H1 (cell line): ENCODE measurements at regions not wholly inside any gene's neighbourhood (a gene's known extent, or its start where the extent isn't known, plus 50 kb on each side); places are given as distances from the start of the nearest gene placed in this dataset.

Experiments
- CTCF ChIA-PET: fragments of 300-600 bp; sonication (Branson Sonifier 250); formaldehyde crosslinking; loops from one replicate; lab custom pipeline; 2021; ENCODE audit not compliant: partially characterized antibody; lab: Charles Lee
- POLR2A ChIA-PET: fragments of 300-600 bp; sonication (Branson Sonifier 250); formaldehyde crosslinking; loops from one replicate; lab custom pipeline; 2021; ENCODE audit warnings: inconsistent platforms; ENCODE audit not compliant: partially characterized antibody; lab: Charles Lee
- DNase-seq, 2 experiments: peaks; one replicate each; pipeline versions ENCODE4 v3.0.0 to v3.0.0-alpha.2; 2010 to 2022; ENCODE audit warnings: low spot score in 2 of 2, low read depth in 1 of 2, mixed read lengths in 1 of 2
- FAIRE-seq: peaks from 2 replicates; lab custom pipeline; 2011; peaks lifted over from hg19 to GRCh38; lab: Jason Lieb, UNC
- H2AFZ ChIP-seq: 2 replicates; pipeline ENCODE4 v1.8.1; 2012; ENCODE audit warnings: low read length, inconsistent platforms
- H2AK5ac ChIP-seq: 2 replicates; pipeline ENCODE4 v1.6.1; 2013; ENCODE audit warnings: low read depth, low read length
- H2BK120ac ChIP-seq: replicated peaks from 2 replicates; pipeline ENCODE3; 2013; ENCODE audit warnings: low read depth, low read length, inconsistent platforms
- H2BK12ac ChIP-seq: 2 replicates; pipeline ENCODE4 v1.6.1; 2013; ENCODE audit warnings: low read depth, low read length
- H2BK15ac ChIP-seq: 2 replicates; pipeline ENCODE4 v1.6.1; 2013; ENCODE audit warnings: low read length
- H2BK20ac ChIP-seq: 2 replicates; pipeline ENCODE4 v1.6.1; 2013; ENCODE audit warnings: low read length
- H2BK5ac ChIP-seq: 2 replicates; pipeline ENCODE4 v1.6.1; 2013; ENCODE audit warnings: low read depth, low read length
- H3K14ac ChIP-seq: 2 replicates; pipeline ENCODE4 v1.6.1; 2013; ENCODE audit warnings: inconsistent platforms; ENCODE audit not compliant: insufficient read length
- H3K18ac ChIP-seq: 2 replicates; pipeline ENCODE4 v1.6.1; 2013; ENCODE audit warnings: low read length; ENCODE audit errors: extremely low read depth
- H3K23ac ChIP-seq: 2 replicates; pipeline ENCODE4 v1.6.1; 2013; ENCODE audit warnings: inconsistent platforms; ENCODE audit not compliant: insufficient read length
- H3K23me2 ChIP-seq: 2 replicates; pipeline ENCODE4 v1.6.1; 2013; ENCODE audit warnings: low read depth, low read length
- H3K27ac ChIP-seq: 2 replicates; pipeline ENCODE4 v1.6.1; 2011; ENCODE audit warnings: low read depth, low read length, inconsistent platforms
- H3K27me3 ChIP-seq, 4 experiments: replicated peaks in 1 of 4; 1 replicate in 1 of 4; 2 replicates in 3 of 4; pipeline versions ENCODE4 v1.6.1 to v1.8.1; 2011 to 2013; ENCODE audit warnings: low read length in 3 of 4, mild to moderate bottlenecking in 3 of 4, inconsistent platforms in 2 of 4, mixed read lengths in 2 of 4, moderate library complexity in 1 of 4; ENCODE audit not compliant: control insufficient read depth in 3 of 4, insufficient read depth in 3 of 4; ENCODE audit errors: extremely low read depth in 1 of 4
- H3K36me3 ChIP-seq, 4 experiments: 2 replicates each; pipeline versions ENCODE4 v1.6.1 to v1.8.1; 2011 to 2013; ENCODE audit warnings: mild to moderate bottlenecking in 4 of 4, low read length in 3 of 4, moderate library complexity in 2 of 4, control low read depth in 1 of 4, inconsistent platforms in 1 of 4; ENCODE audit not compliant: insufficient read depth in 4 of 4, control insufficient read depth in 2 of 4
- H3K4ac ChIP-seq: replicated peaks from 2 replicates; pipeline ENCODE3; 2013; ENCODE audit warnings: low read length, low read depth, mixed read lengths, inconsistent platforms; ENCODE audit not compliant: insufficient read length
- H3K4me1 ChIP-seq, 4 experiments: replicated peaks in 1 of 4; 1 replicate in 1 of 4; 2 replicates in 3 of 4; pipeline versions ENCODE4 v1.6.1 to v1.8.1; 2011 to 2013; ENCODE audit warnings: low read length in 3 of 4, inconsistent platforms in 2 of 4, mixed read lengths in 1 of 4; ENCODE audit not compliant: insufficient read depth in 4 of 4, control insufficient read depth in 3 of 4
- H3K4me2 ChIP-seq, 2 experiments: 2 replicates each; pipeline versions ENCODE4 v1.6.1 to v1.8.1; 2011 to 2013; ENCODE audit warnings: low read depth in 2 of 2, low read length in 2 of 2, control low read depth in 1 of 2, inconsistent platforms in 1 of 2, mild to moderate bottlenecking in 1 of 2; ENCODE audit not compliant: insufficient read depth in 1 of 2
- H3K4me3 ChIP-seq, 4 experiments: fragments of 200-600, 300-600 bp in 1 of 4; sonication (generic), shearing (Covaris generic), sonication (Bioruptor Twin) in 1 of 4; 2 replicates each; pipeline versions ENCODE4 v1.5.1 to v1.8.1; 2011 to 2016; ENCODE audit warnings: low read length in 4 of 4, low read depth in 3 of 4, control low read depth in 2 of 4, inconsistent platforms in 2 of 4, mild to moderate bottlenecking in 2 of 4, mixed read lengths in 1 of 4, moderate library complexity in 1 of 4; ENCODE audit not compliant: insufficient read depth in 2 of 4; ENCODE audit errors: extremely low read depth in 1 of 4
- H3K56ac ChIP-seq: replicated peaks from 2 replicates; pipeline ENCODE3; 2013; ENCODE audit warnings: low read depth, mild to moderate bottlenecking, mixed read lengths, low read length, inconsistent platforms; ENCODE audit not compliant: insufficient read length
- H3K79me1 ChIP-seq: 2 replicates; pipeline ENCODE4 v1.6.1; 2013; ENCODE audit warnings: low read depth, low read length, control low read depth
- H3K79me2 ChIP-seq, 2 experiments: 2 replicates each; pipeline versions ENCODE4 v1.6.1 to v1.8.1; 2012 to 2013; ENCODE audit warnings: low read length in 2 of 2, mild to moderate bottlenecking in 2 of 2, inconsistent platforms in 1 of 2; ENCODE audit not compliant: insufficient read depth in 2 of 2, control insufficient read depth in 1 of 2
- H3K9ac ChIP-seq, 4 experiments: replicated peaks in 1 of 4; 1 replicate in 1 of 4; 2 replicates in 3 of 4; pipeline versions ENCODE4 v1.6.1 to v1.8.1; 2011 to 2013; ENCODE audit warnings: low read depth in 3 of 4, low read length in 3 of 4, control low read depth in 2 of 4, mild to moderate bottlenecking in 2 of 4, moderate library complexity in 2 of 4, inconsistent platforms in 1 of 4; ENCODE audit errors: extremely low read depth in 1 of 4
- H3K9me3 ChIP-seq, 2 experiments: 2 replicates each; pipeline versions ENCODE4 v1.6.1 to v1.8.1; 2012 to 2013; ENCODE audit warnings: mild to moderate bottlenecking in 2 of 2, moderate library complexity in 2 of 2, control low read depth in 1 of 2, inconsistent platforms in 1 of 2, low read depth in 1 of 2, low read length in 1 of 2, mixed read lengths in 1 of 2; ENCODE audit not compliant: insufficient read depth in 2 of 2
- H4K20me1 ChIP-seq, 2 experiments: replicated peaks in 1 of 2; 2 replicates each; pipeline versions ENCODE3 to v1.8.1; 2011 to 2013; ENCODE audit warnings: inconsistent platforms in 2 of 2, low read length in 2 of 2, mild to moderate bottlenecking in 1 of 2; ENCODE audit not compliant: insufficient read depth in 2 of 2, control insufficient read depth in 1 of 2
- H4K5ac ChIP-seq: 2 replicates; pipeline ENCODE4 v1.6.1; 2013; ENCODE audit warnings: low read length, low read depth, mixed read lengths, inconsistent platforms; ENCODE audit not compliant: insufficient read length
- H4K8ac ChIP-seq: 2 replicates; pipeline ENCODE4 v1.8.0; 2013; ENCODE audit warnings: mild to moderate bottlenecking, moderate library complexity, low read length, inconsistent platforms; ENCODE audit not compliant: insufficient read depth; ENCODE audit errors: extremely low read depth
- H4K91ac ChIP-seq: replicated peaks from 2 replicates; pipeline ENCODE3; 2013; ENCODE audit warnings: low read length, mixed read lengths, inconsistent platforms; ENCODE audit not compliant: insufficient read length
- BCL11A ChIP-seq, 2 experiments: IDR thresholded peaks; one replicate each; pipeline ENCODE4 v1.6.1; 2011; ENCODE audit warnings: low read depth in 2 of 2, low read length in 2 of 2, mild to moderate bottlenecking in 2 of 2
- BRCA1 ChIP-seq: IDR thresholded peaks from 2 replicates; pipeline ENCODE4 v1.6.1; 2012; ENCODE audit warnings: low read depth, low read length, improper control_type of control experiment
- CBX5 ChIP-seq: fragments of 300-800, 300-1000 bp; sonication (generic); IDR thresholded peaks from 2 replicates; pipeline ENCODE4 v1.7.1; 2016; ENCODE audit warnings: antibody characterized with exemption, low read length, low read depth
- CEBPB ChIP-seq: IDR thresholded peaks from 2 replicates; pipeline ENCODE4 v1.6.1; 2012; ENCODE audit warnings: low read depth, low read length
- HDAC2 ChIP-seq, 2 experiments: fragments of 300-600 bp in 1 of 2; sonication (generic) in 1 of 2; IDR thresholded peaks; 2 replicates each; pipeline ENCODE4 v1.6.1; 2011 to 2012; ENCODE audit warnings: low read depth in 2 of 2, low read length in 2 of 2, mild to moderate bottlenecking in 2 of 2, moderate library complexity in 2 of 2, borderline replicate concordance in 1 of 2, inconsistent platforms in 1 of 2
- KDM1A ChIP-seq: fragments of 200-600, 300-600 bp; sonication (generic); IDR thresholded peaks from 2 replicates; pipeline ENCODE4 v1.7.1; 2016; ENCODE audit warnings: mild to moderate bottlenecking, low read length, borderline replicate concordance
- RNF2 ChIP-seq: fragments of 200-900, 300-1000 bp; sonication (generic); IDR thresholded peaks from 2 replicates; pipeline ENCODE4 v1.7.1; 2016; ENCODE audit warnings: borderline replicate concordance, low read depth, mild to moderate bottlenecking, antibody characterized with exemption, low read length; ENCODE audit not compliant: poor library complexity, severe bottlenecking; ENCODE audit errors: missing control alignments
- SP2 ChIP-seq: IDR thresholded peaks from 2 replicates; pipeline ENCODE4 v1.6.1; 2012; ENCODE audit warnings: mild to moderate bottlenecking, low read length, inconsistent platforms
- ZNF274 ChIP-seq: IDR thresholded peaks from 2 replicates; pipeline ENCODE4 v1.7.0; 2012; ENCODE audit warnings: low read length, borderline replicate concordance; ENCODE audit errors: extremely low read depth
- WGBS, 2 experiments: shearing (Covaris generic) in 1 of 2; methylation state at CpG; one replicate each; pipeline versions ENCODE4 v1.1.6 to v1.1.7; 2013 to 2015; ENCODE audit warnings: low lambda C conversion rate in 2 of 2, mixed read lengths in 2 of 2, inconsistent platforms in 1 of 2, low coverage in 1 of 2, missing lambda C conversion rate in 1 of 2; ENCODE audit not compliant: insufficient replicate concordance in 2 of 2, insufficient coverage in 1 of 2, insufficient read length in 1 of 2; ENCODE audit errors: extremely low coverage in 1 of 2, missing lambda C conversion rate in 1 of 2; 5-methylcytosine and 5-hydroxymethylcytosine counted together
- TF ChIP-seq, protein P1 (sequence below): IDR thresholded peaks from 2 replicates; pipeline ENCODE4 v1.6.1; 2012; ENCODE audit warnings: inconsistent platforms

DNA sequence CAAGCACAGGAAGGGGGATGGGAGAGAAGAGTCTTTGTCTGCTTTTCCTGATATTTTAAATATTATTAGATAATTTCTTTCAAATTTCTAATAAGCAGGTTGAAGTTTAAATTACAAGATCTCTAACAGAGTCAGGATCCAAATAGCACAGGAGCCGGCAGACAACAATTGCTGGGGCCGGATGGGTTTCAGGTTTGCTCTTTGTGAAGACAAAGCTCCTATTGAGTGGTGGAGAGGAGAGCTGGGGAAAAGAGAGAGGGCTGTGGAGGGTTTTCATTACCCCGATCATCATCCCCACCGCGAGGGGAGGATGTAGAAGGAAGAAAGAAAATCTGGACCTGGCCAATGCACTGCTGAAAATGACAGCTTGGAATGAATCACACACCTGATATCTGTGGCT lies 197.3 kb downstream of the SOX9 start:
- Histone ChIP-seq H3K27me3 (no peaks in the 10 kb centered on the region), H2BK15ac (no peak overlapping the region), H4K91ac (no peak overlapping the region), H2AFZ (no peak overlapping the region), H3K9ac (no peak overlapping the region), H3K23ac (no peak overlapping the region), H3K14ac (no peak overlapping the region), H3K79me1 (no peaks in the 10 kb centered on the region), H3K4ac (no peak overlapping the region), H3K9me3 (no peaks in the 10 kb centered on the region; a peak in 1 of 4 replicates), H2BK12ac (no peak overlapping the region), H2BK20ac (no peak overlapping the region), H3K56ac (no peak overlapping the region), H4K5ac (no peak overlapping the region), H3K4me3 (no peak overlapping the region), H3K4me2 (no peak overlapping the region), H2AK5ac (no peak overlapping the region), H2BK5ac (no peak overlapping the region), H3K36me3 (no peaks in the 10 kb centered on the region), H4K8ac (no peak overlapping the region), H3K23me2 (no peaks in the 10 kb centered on the region), H3K79me2 (no peaks in the 10 kb centered on the region), H2BK120ac (no peak overlapping the region)
- DNase-seq = no peak
- POLR2A ChIA-PET = no interaction called here
- no peak for TF ChIP-seq RNF2
- no peak for TF ChIP-seq CEBPB
- no peak for TF ChIP-seq SP2
- no peak for TF ChIP-seq BRCA1
- no peak for TF ChIP-seq ZNF274
- TF ChIP-seq CBX5 = no peak
- TF ChIP-seq BCL11A (IDR thresholded peaks at IDR 0.05; ENCODE audit: low read depth in 2 of 2, low read length in 2 of 2) = no peak
- TF ChIP-seq, protein P1, sequence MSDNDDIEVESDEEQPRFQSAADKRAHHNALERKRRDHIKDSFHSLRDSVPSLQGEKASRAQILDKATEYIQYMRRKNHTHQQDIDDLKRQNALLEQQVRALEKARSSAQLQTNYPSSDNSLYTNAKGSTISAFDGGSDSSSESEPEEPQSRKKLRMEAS = no peak
- TF ChIP-seq HDAC2 (IDR thresholded peaks at IDR 0.05; ENCODE audit: borderline replicate concordance in 1 of 2, low read depth in 2 of 2, low read length in 2 of 2) = no peak
- TF ChIP-seq KDM1A = no peak
- TF ChIP-seq, all 59 proteins: peak for 0
- WGBS, 2 experiments = 74% methylated on average over 5 of the region's 5 CpGs; no CpG with 5 or more reads in 1 of the 2 experiments
- H4K20me1 ChIP-seq = no peaks in the 10 kb centered on the region
- H3K18ac ChIP-seq = no peak overlapping the region
- CTCF ChIA-PET = interaction anchor here (0.9 to 1.1 kb wide), 3 partner anchors 18 to 113 kb away, joined by 3 read pairs; no protein-coding TSS in a partner anchor
- no peak for FAIRE-seq
- no peak overlapping the region for H3K27ac ChIP-seq
- no peaks in the 10 kb centered on the region for H3K4me1 ChIP-seq
